Renal cortex interstitium (tissue), 11 donors: ENCODE measurements at regions not wholly inside any gene's neighbourhood (a gene's known extent, or its start where the extent isn't known, plus 50 kb on each side); places are given as distances from the start of the nearest gene placed in this dataset.

Source experiments
- DNase-seq, 11 donors: peaks; one replicate each; pipeline ENCODE4 v3.0.0-alpha.2; 2013; ENCODE audit warnings: low read depth in 9 of 11, low spot score in 4 of 11; ENCODE audit errors: extremely low read depth in 1 of 11

GRCh38 chr5:32975656-32976375 is 264.7 kb downstream of the NPR3 start:
- peak in 6 of 11 donors; percentile 13 to 43 (median 27) for DNase-seq

DNA sequence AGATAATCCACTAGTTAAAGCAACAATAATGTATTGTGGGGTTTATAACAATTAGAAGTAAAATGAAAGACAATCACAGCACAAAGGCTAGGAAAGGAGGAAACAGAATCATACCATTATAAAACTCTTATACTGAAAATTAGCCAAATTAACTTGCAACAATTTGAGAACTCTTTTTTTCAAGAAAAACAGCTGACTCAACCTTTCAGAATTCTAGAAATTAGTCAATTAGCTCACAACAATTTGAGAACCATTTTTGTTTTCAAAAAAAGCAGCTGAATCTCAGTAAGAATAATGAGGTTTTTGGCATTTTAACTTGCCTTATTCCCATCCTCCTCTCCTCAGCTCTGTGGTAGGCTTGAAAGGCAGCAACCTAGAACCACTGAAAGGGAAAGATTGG is 269.9 kb downstream of the NPR3 start:
- DNase-seq, result no peak

GRCh38 chr5:32984851-32985610 is 273.9 kb downstream of the NPR3 start:
- DNase-seq, result no peak

- no peak for DNase-seq
Observed at GRCh38 chr5:32989815-32990214, 278.7 kb downstream of the NPR3 start.

DNA sequence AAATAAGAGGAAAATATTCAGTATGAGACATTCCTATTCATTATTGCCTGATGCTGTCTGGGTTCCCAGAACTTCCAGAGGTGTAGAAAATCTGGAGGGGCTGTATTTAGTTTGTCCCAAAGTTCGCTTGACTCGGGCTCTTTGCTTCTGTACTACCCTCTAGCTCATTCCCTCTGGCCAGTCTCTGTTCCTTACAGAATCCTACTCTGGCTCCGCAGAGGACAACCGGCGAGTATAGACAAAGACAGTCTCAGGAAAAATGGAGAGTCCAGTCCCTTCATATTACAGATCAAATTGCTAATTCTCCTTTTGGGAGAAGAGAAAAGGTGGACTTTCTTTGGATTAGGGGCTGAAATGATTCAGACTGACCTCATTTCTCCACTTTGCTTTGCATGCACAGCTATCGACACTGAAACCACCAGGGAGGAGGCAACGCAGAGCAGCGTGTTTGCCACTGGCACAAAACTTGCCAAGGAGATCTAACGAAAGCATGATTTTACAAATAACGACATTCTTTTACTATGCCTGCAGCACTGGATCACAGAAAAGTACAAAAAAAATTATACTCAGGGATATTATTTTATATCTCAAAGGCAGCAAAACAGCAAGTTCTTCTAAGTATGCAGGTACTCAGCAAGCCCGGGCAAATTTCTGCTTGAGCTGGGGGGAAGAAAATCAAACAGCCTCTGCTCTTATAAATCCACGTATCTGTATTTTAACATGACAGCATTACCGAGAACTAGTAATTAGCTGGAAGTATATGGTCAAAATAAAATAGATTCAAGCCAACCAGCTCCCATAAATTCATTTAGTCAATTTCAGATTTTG is 279.7 kb downstream of the NPR3 start:
- no peak for DNase-seq

DNA sequence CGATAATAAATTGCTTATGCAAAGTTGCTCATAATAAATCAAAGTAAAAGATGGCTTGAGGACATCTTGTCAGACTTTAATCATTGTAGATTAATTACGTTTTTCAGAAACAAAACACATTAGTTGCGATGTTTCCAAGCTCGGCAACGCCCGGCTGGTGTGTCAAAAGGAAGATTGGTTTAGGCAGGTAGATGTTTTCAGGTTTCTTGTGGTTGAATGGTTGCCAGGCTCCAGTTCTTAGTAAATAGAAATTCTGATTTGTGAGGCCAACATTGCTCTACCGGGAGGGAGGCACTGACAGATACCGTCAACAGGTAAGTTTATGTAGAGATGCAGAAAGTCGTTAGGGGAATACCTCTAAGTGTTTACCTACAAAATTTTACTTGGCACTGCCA is 280.3 kb downstream of the NPR3 start:
- no peak for DNase-seq

GRCh38 chr5:32996336-32996735 is 285.2 kb downstream of the NPR3 start:
- no peak for DNase-seq

GRCh38 chr5:33008751-33009418 is 297.8 kb downstream of the NPR3 start:
- DNase-seq, result no peak

DNA sequence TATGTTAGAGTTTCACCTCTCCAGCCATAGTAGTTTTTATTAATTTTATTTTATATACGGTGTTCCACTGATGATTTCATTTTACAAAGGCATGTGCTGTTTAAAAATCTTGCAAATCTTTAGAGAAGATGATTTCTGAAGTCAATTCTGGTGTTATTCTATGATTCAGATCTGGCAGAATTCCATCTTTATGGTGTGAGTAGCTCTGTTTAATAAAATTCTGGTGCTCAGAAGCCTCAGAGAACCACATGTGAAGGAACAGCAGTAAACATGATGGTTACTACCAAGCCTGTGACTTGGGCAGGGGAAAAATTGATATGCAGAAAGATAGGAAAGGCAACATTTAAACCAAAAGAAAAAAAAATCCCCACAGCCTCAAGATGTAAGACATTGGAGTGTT is 299.7 kb downstream of the NPR3 start:
- DNase-seq, result no peak

GRCh38 chr5:33011801-33012200 is 300.7 kb downstream of the NPR3 start:
- DNase-seq, result no peak

DNA sequence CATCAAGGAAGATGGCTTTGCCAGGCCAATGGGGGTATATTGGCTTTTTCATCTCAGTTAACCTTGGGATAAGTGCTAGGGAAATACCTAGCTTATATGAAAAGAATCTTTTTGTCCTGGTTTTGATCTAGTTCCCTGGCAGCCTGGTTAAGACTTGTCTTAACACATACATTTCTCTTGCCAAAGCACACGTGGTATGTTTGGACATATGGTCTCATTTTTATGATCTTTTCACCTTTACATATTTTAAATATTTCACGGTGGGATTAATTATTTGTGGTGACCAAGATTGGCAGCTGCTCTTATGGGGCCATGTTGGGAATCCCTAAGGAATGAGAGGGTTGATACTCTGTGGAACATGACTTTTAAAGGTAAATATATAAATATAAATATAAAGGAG is 312.5 kb downstream of the NPR3 start:
- DNase-seq, result no peak

GRCh38 chr5:33032271-33033070 is 321.4 kb downstream of the NPR3 start:
- no peak for DNase-seq

- no peak for DNase-seq
Observed at GRCh38 chr5:33033516-33033915, 322.4 kb downstream of the NPR3 start.

GRCh38 chr5:33034777-33035176 is 323.7 kb downstream of the NPR3 start:
- DNase-seq, result no peak

DNA sequence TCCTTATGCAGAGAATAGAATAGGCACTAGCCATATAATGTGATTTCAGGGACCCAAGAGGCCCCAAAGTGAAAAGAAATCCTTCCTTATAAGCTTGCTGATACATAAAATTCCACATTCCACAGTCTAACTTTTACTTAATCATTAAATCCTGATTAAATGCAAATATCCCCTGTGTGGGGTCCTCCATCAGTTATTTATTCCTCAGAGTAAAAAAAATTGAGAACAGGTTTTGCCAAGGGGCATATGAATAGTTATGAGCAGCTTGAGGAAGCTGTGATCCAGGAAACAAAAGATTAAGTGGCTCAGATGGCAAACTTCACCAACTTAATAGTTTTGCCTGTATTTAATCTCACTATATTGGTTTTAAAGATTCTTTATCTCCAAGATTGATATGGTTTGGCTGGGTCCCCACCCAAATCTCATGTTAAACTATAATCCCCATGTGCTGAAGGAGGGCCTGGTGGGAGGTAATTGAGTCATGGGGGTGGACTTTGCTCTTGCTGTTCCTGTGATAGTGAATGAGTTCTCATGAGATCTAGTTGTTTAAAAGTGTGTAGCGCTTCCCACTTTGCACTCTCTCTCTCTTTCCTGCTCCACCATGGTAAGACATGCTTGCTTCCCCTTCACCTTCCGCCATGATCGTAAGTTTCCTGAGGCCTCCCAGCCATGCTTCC is 324.9 kb downstream of the NPR3 start:
- no peak for DNase-seq

GRCh38 chr5:33037076-33037475 is 326.0 kb downstream of the NPR3 start:
- no peak for DNase-seq

- DNase-seq, result no peak
Observed at GRCh38 chr5:33041586-33041985, 330.5 kb downstream of the NPR3 start.

GRCh38 chr5:33043343-33043997 is 332.3 kb downstream of the NPR3 start:
- no peak for DNase-seq
